Endodermal cell (in vitro differentiated cells): ENCODE measurements at regions not wholly inside any gene's neighbourhood (a gene's known extent, or its start where the extent isn't known, plus 50 kb on each side); places are given as distances from the start of the nearest gene placed in this dataset.

Experiments
- DNase-seq: peaks from one replicate; pipeline ENCODE4 v3.0.0-alpha.2; 2017
- H3K27ac ChIP-seq: 2 replicates; pipeline ENCODE4 v1.5.1; 2013; ENCODE audit warnings: mild to moderate bottlenecking, low read depth, low read length, moderate library complexity
- H3K27me3 ChIP-seq: 2 replicates; pipeline ENCODE4 v1.6.1; 2013; ENCODE audit warnings: mild to moderate bottlenecking, low read length, moderate library complexity; ENCODE audit not compliant: insufficient read depth, control insufficient read depth, poor library complexity, severe bottlenecking
- H3K36me3 ChIP-seq: 2 replicates; pipeline ENCODE4 v1.7.0; 2013; ENCODE audit warnings: mild to moderate bottlenecking, low read length, moderate library complexity; ENCODE audit not compliant: control insufficient read depth, insufficient read depth
- H3K4me1 ChIP-seq: one replicate; pipeline ENCODE4 v1.7.0; 2013; ENCODE audit warnings: low read length; ENCODE audit not compliant: control insufficient read depth, insufficient read depth
- H3K4me3 ChIP-seq: 2 replicates; pipeline ENCODE4 v1.5.1; 2013; ENCODE audit warnings: mild to moderate bottlenecking, low read length, moderate library complexity
- H3K9ac ChIP-seq: 2 replicates; pipeline ENCODE4 v1.6.1; 2013; ENCODE audit warnings: mild to moderate bottlenecking, low read length, moderate library complexity; ENCODE audit not compliant: poor library complexity, severe bottlenecking; ENCODE audit errors: extremely low read depth
- H3K9me3 ChIP-seq: 2 replicates; pipeline ENCODE4 v1.6.1; 2013; ENCODE audit warnings: mild to moderate bottlenecking, low read length, moderate library complexity; ENCODE audit not compliant: control insufficient read depth
- H3K27ac Mint-ChIP-seq: 2 replicates; pipeline ENCODE4 v1.8.0; 2020; ENCODE audit warnings: mixed read lengths
- H3K27me3 Mint-ChIP-seq: 2 replicates; pipeline ENCODE4 v1.8.0; 2021; ENCODE audit warnings: mild to moderate bottlenecking, mixed read lengths; ENCODE audit not compliant: insufficient read depth
- H3K36me3 Mint-ChIP-seq: 2 replicates; pipeline ENCODE4 v1.8.0; 2020; ENCODE audit warnings: low read depth, mixed read lengths
- H3K4me1 Mint-ChIP-seq: 2 replicates; pipeline ENCODE4 v1.8.0; 2020; ENCODE audit warnings: mixed read lengths
- H3K4me3 Mint-ChIP-seq: 2 replicates; pipeline ENCODE4 v1.8.0; 2020; ENCODE audit warnings: mild to moderate bottlenecking, moderate library complexity, mixed read lengths
- H3K9me3 Mint-ChIP-seq: 2 replicates; pipeline ENCODE4 v1.8.0; 2020; ENCODE audit warnings: mild to moderate bottlenecking, mixed read lengths
- CTCF ChIP-seq: fragments of 200-600 bp; sonication (generic); conservative IDR thresholded peaks from 2 replicates; pipeline ENCODE4 v1.5.0; 2021; ENCODE audit warnings: antibody characterized with exemption, mild to moderate bottlenecking
- WGBS, 2 experiments: methylation state at CpG; one replicate each; pipeline versions ENCODE4 v1.1.5 to v1.1.7; 2013; ENCODE audit warnings: missing lambda C conversion rate in 2 of 2, mixed read lengths in 1 of 2; ENCODE audit not compliant: insufficient coverage in 1 of 2, insufficient read length in 1 of 2; 5-methylcytosine and 5-hydroxymethylcytosine counted together

- no peak overlapping the region for H3K9ac ChIP-seq
- no peak for DNase-seq
- no peaks in the 10 kb centered on the region for H3K36me3 ChIP-seq
- H3K4me1 ChIP-seq, result no peaks in the 10 kb centered on the region
- H3K4me3 ChIP-seq, result no peak overlapping the region
- H3K9me3 Mint-ChIP-seq, result no peaks in the 10 kb centered on the region
- no peaks in the 10 kb centered on the region for H3K27me3 Mint-ChIP-seq
- no peak overlapping the region for H3K27ac Mint-ChIP-seq
- no peak overlapping the region for H3K27ac ChIP-seq
- H3K4me3 Mint-ChIP-seq, result no peak overlapping the region
- no peaks in the 10 kb centered on the region for H3K36me3 Mint-ChIP-seq
- WGBS, 2 experiments, result 83 to 87% methylated on average over 3 to 4 of the region's 4 CpGs
- H3K4me1 Mint-ChIP-seq, result no peaks in the 10 kb centered on the region
- H3K27me3 ChIP-seq, result no peaks in the 10 kb centered on the region
- H3K9me3 ChIP-seq, result no peaks in the 10 kb centered on the region
- TF ChIP-seq CTCF, result no peak
These were observed 109.1 kb upstream of the MDFIC2 start for GRCh38 chr3:70421506-70421905.

- WGBS, 2 experiments, result 98% methylated on average over 2 of the region's 2 CpGs; no CpG with 5 or more reads in 1 of the 2 experiments
These were observed 96.6 kb upstream of the MDFIC2 start for GRCh38 chr3:70409018-70409417.

GRCh38 chr3:70400194-70400593 is 87.8 kb upstream of the MDFIC2 start:
- H3K36me3 Mint-ChIP-seq, result no peaks in the 10 kb centered on the region
- 79% methylated on average over 3 of the region's 3 CpGs; no CpG with 5 or more reads in 1 of the 2 experiments for WGBS, 2 experiments
- no peaks in the 10 kb centered on the region for H3K36me3 ChIP-seq
- H3K9me3 Mint-ChIP-seq, result no peaks in the 10 kb centered on the region
- H3K4me3 ChIP-seq, result no peak overlapping the region
- no peaks in the 10 kb centered on the region for H3K9me3 ChIP-seq
- no peak overlapping the region for H3K4me3 Mint-ChIP-seq
- no peaks in the 10 kb centered on the region for H3K27me3 Mint-ChIP-seq
- H3K27ac Mint-ChIP-seq, result no peak overlapping the region
- no peak for TF ChIP-seq CTCF
- no peaks in the 10 kb centered on the region for H3K4me1 Mint-ChIP-seq
- H3K27me3 ChIP-seq, result no peaks in the 10 kb centered on the region
- no peak overlapping the region for H3K9ac ChIP-seq
- H3K4me1 ChIP-seq, result no peaks in the 10 kb centered on the region
- DNase-seq, result no peak
- no peak overlapping the region for H3K27ac ChIP-seq

More at GRCh38 chr3:70409018-70409417, 96.6 kb upstream of the MDFIC2 start:
- no peak overlapping the region for H3K27ac Mint-ChIP-seq
- H3K36me3 Mint-ChIP-seq, result no peaks in the 10 kb centered on the region
- H3K4me3 ChIP-seq, result no peak overlapping the region
- no peak overlapping the region for H3K9ac ChIP-seq
- H3K27ac ChIP-seq, result no peak overlapping the region
- no peaks in the 10 kb centered on the region for H3K9me3 ChIP-seq
- H3K9me3 Mint-ChIP-seq, result peaks cover 23% of the 10 kb centered on the region
- H3K4me1 ChIP-seq, result no peaks in the 10 kb centered on the region
- DNase-seq, result no peak
- H3K27me3 Mint-ChIP-seq, result no peaks in the 10 kb centered on the region
- no peak for TF ChIP-seq CTCF
- H3K4me1 Mint-ChIP-seq, result no peaks in the 10 kb centered on the region
- H3K27me3 ChIP-seq, result no peaks in the 10 kb centered on the region
- H3K36me3 ChIP-seq, result no peaks in the 10 kb centered on the region
- H3K4me3 Mint-ChIP-seq, result no peak overlapping the region
